ENCODE measurements at regions not wholly inside any gene's neighbourhood (a gene's known extent, or its start where the extent isn't known, plus 50 kb on each side); places are given as distances from the start of the nearest gene placed in this dataset.

GRCh38 chr7:137172105-137172590 is 171.4 kb downstream of the PTN start:
- Mint-ChIP-seq H3K27ac (no peak overlapping the region), H3K27me3 (no peaks in the 10 kb centered on the region), H3K9me3 (peaks cover 2% of the 10 kb centered on the region), H3K4me1 (no peaks in the 10 kb centered on the region), H3K4me3 (no peak overlapping the region), H3K36me3 (ENCODE audit: low read depth) (no peaks in the 10 kb centered on the region)
- DNase-seq, result no peak
- ChIA-PET CTCF (no interaction called here), POLR2A (no interaction called here)

GRCh38 chr7:137169282-137169698 is 174.2 kb downstream of the PTN start:
- no peak for DNase-seq
- Mint-ChIP-seq H3K27ac (no peak overlapping the region), H3K27me3 (no peaks in the 10 kb centered on the region), H3K36me3 (ENCODE audit: low read depth) (no peaks in the 10 kb centered on the region), H3K9me3 (peaks cover 7% of the 10 kb centered on the region), H3K4me1 (no peaks in the 10 kb centered on the region), H3K4me3 (no peak overlapping the region)
- ChIA-PET POLR2A (no interaction called here), CTCF (no interaction called here)

GRCh38 chr7:137167609-137168008 is 175.9 kb downstream of the PTN start:
- no peaks in the 10 kb centered on the region for H3K27me3 Mint-ChIP-seq
- POLR2A ChIA-PET, result no interaction called here
- H3K27ac Mint-ChIP-seq, result no peak overlapping the region
- peaks cover 8% of the 10 kb centered on the region for H3K9me3 Mint-ChIP-seq
- no peak overlapping the region for H3K4me3 Mint-ChIP-seq
- H3K4me1 Mint-ChIP-seq, result no peaks in the 10 kb centered on the region
- CTCF ChIA-PET, result no interaction called here
- H3K36me3 Mint-ChIP-seq (ENCODE audit: low read depth), result no peaks in the 10 kb centered on the region
- no peak for DNase-seq

GRCh38 chr7:137166363-137166762 is 177.2 kb downstream of the PTN start:
- Mint-ChIP-seq H3K27ac (no peak overlapping the region), H3K4me3 (no peak overlapping the region), H3K4me1 (no peaks in the 10 kb centered on the region), H3K36me3 (ENCODE audit: low read depth) (no peaks in the 10 kb centered on the region), H3K9me3 (peaks cover 8% of the 10 kb centered on the region), H3K27me3 (no peaks in the 10 kb centered on the region)
- no peak for DNase-seq
- POLR2A ChIA-PET, result no interaction called here
- CTCF ChIA-PET, result no interaction called here

GRCh38 chr7:137165786-137166185 is 177.7 kb downstream of the PTN start:
- no peak overlapping the region for H3K27ac Mint-ChIP-seq
- H3K27me3 Mint-ChIP-seq, result no peaks in the 10 kb centered on the region
- no peak overlapping the region for H3K4me3 Mint-ChIP-seq
- DNase-seq, result no peak
- no peaks in the 10 kb centered on the region for H3K36me3 Mint-ChIP-seq (ENCODE audit: low read depth)
- H3K4me1 Mint-ChIP-seq, result no peaks in the 10 kb centered on the region
- H3K9me3 Mint-ChIP-seq, result peaks cover 14% of the 10 kb centered on the region
- ChIA-PET CTCF (no interaction called here), POLR2A (no interaction called here)

- POLR2A ChIA-PET, result interaction anchor here (0.6 kb wide), 1 partner anchor 329 kb away, joined by 3 read pairs; no protein-coding TSS in a partner anchor
- Mint-ChIP-seq H3K4me3 (no peak overlapping the region), H3K9me3 (peaks cover 15% of the 10 kb centered on the region), H3K27me3 (no peaks in the 10 kb centered on the region), H3K36me3 (ENCODE audit: low read depth) (no peaks in the 10 kb centered on the region), H3K4me1 (no peaks in the 10 kb centered on the region), H3K27ac (no peak overlapping the region)
- CTCF ChIA-PET, result no interaction called here
- DNase-seq, result no peak
These were observed 178.3 kb downstream of the PTN start for GRCh38 chr7:137165241-137165640.

GRCh38 chr7:137164251-137164650 is 179.3 kb downstream of the PTN start:
- no peaks in the 10 kb centered on the region for H3K36me3 Mint-ChIP-seq (ENCODE audit: low read depth)
- no peak overlapping the region for H3K27ac Mint-ChIP-seq
- ChIA-PET CTCF (no interaction called here), POLR2A (no interaction called here)
- DNase-seq, result no peak
- H3K4me1 Mint-ChIP-seq, result no peaks in the 10 kb centered on the region
- peaks cover 15% of the 10 kb centered on the region for H3K9me3 Mint-ChIP-seq
- H3K4me3 Mint-ChIP-seq, result no peak overlapping the region
- no peaks in the 10 kb centered on the region for H3K27me3 Mint-ChIP-seq

- H3K36me3 Mint-ChIP-seq (ENCODE audit: low read depth), result no peaks in the 10 kb centered on the region
- no peaks in the 10 kb centered on the region for H3K27me3 Mint-ChIP-seq
- H3K4me3 Mint-ChIP-seq, result no peak overlapping the region
- H3K9me3 Mint-ChIP-seq, result peaks cover 10% of the 10 kb centered on the region
- ChIA-PET POLR2A (no interaction called here), CTCF (no interaction called here)
- H3K4me1 Mint-ChIP-seq, result no peaks in the 10 kb centered on the region
- no peak overlapping the region for H3K27ac Mint-ChIP-seq
- no peak for DNase-seq
These were observed 183.3 kb downstream of the PTN start for GRCh38 chr7:137160236-137160635.

GRCh38 chr7:137157256-137157655 is 186.3 kb downstream of the PTN start:
- no peaks in the 10 kb centered on the region for H3K36me3 Mint-ChIP-seq (ENCODE audit: low read depth)
- H3K27ac Mint-ChIP-seq, result no peak overlapping the region
- ChIA-PET CTCF (interaction anchor here (0.5 kb wide), 1 partner anchor 189 kb away, joined by 3 read pairs; no protein-coding TSS in a partner anchor), POLR2A (no interaction called here)
- no peaks in the 10 kb centered on the region for H3K27me3 Mint-ChIP-seq
- no peak for DNase-seq
- H3K4me3 Mint-ChIP-seq, result no peak overlapping the region
- H3K9me3 Mint-ChIP-seq, result peaks cover 7% of the 10 kb centered on the region
- H3K4me1 Mint-ChIP-seq, result no peaks in the 10 kb centered on the region

- no peak overlapping the region for H3K27ac Mint-ChIP-seq
- no peaks in the 10 kb centered on the region for H3K36me3 Mint-ChIP-seq (ENCODE audit: low read depth)
- H3K27me3 Mint-ChIP-seq, result no peaks in the 10 kb centered on the region
- ChIA-PET POLR2A (no interaction called here), CTCF (no interaction called here)
- no peak for DNase-seq
- H3K4me3 Mint-ChIP-seq, result no peak overlapping the region
- H3K4me1 Mint-ChIP-seq, result no peaks in the 10 kb centered on the region
- H3K9me3 Mint-ChIP-seq, result peaks cover 3% of the 10 kb centered on the region
These were observed 191.9 kb downstream of the PTN start for GRCh38 chr7:137151690-137152052.

- POLR2A ChIA-PET, result no interaction called here
- no peaks in the 10 kb centered on the region for H3K4me1 Mint-ChIP-seq
These were observed 192.4 kb downstream of the PTN start for GRCh38 chr7:137151041-137151689.

GRCh38 chr7:137147338-137147720 is 196.2 kb downstream of the PTN start:
- H3K36me3 Mint-ChIP-seq (ENCODE audit: low read depth), result no peaks in the 10 kb centered on the region
- H3K9me3 Mint-ChIP-seq, result peaks cover 3% of the 10 kb centered on the region
- H3K27me3 Mint-ChIP-seq, result no peaks in the 10 kb centered on the region
- H3K27ac Mint-ChIP-seq, result no peak overlapping the region
- H3K4me1 Mint-ChIP-seq, result no peaks in the 10 kb centered on the region
- DNase-seq, result no peak
- H3K4me3 Mint-ChIP-seq, result no peak overlapping the region
- ChIA-PET POLR2A (no interaction called here), CTCF (no interaction called here)

More at GRCh38 chr7:137151041-137151689, 192.4 kb downstream of the PTN start:
- Mint-ChIP-seq H3K27ac (no peak overlapping the region), H3K27me3 (no peaks in the 10 kb centered on the region), H3K9me3 (peaks cover 3% of the 10 kb centered on the region), H3K36me3 (ENCODE audit: low read depth) (no peaks in the 10 kb centered on the region), H3K4me3 (no peak overlapping the region)
- CTCF ChIA-PET, result no interaction called here
- no peak for DNase-seq

GRCh38 chr7:137146552-137147337 is 196.8 kb downstream of the PTN start:
- H3K27ac Mint-ChIP-seq, result no peak overlapping the region

GRCh38 chr7:137146012-137146455 is 197.5 kb downstream of the PTN start:
- ChIA-PET POLR2A (no interaction called here), CTCF (no interaction called here)
- Mint-ChIP-seq H3K9me3 (peaks cover 3% of the 10 kb centered on the region), H3K4me3 (no peak overlapping the region), H3K4me1 (no peaks in the 10 kb centered on the region), H3K27ac (no peak overlapping the region), H3K36me3 (ENCODE audit: low read depth) (no peaks in the 10 kb centered on the region), H3K27me3 (no peaks in the 10 kb centered on the region)
- DNase-seq, result no peak

More at GRCh38 chr7:137146552-137147337, 196.8 kb downstream of the PTN start:
- ChIA-PET CTCF (no interaction called here), POLR2A (no interaction called here)
- no peak for DNase-seq
- Mint-ChIP-seq H3K4me3 (no peak overlapping the region), H3K9me3 (peaks cover 3% of the 10 kb centered on the region), H3K27me3 (no peaks in the 10 kb centered on the region), H3K36me3 (ENCODE audit: low read depth) (no peaks in the 10 kb centered on the region), H3K4me1 (no peaks in the 10 kb centered on the region)

Measured in activated CD4-positive, alpha-beta T cell treated with anti-CD3 and anti-CD28 coated beads, Interleukin-2, amount 10 ng/mL, durations not matched to agents 7 days and 5 days (primary cell).